SK-N-SH (cell line): ENCODE measurements at regions not wholly inside any gene's neighbourhood (a gene's known extent, or its start where the extent isn't known, plus 50 kb on each side); places are given as distances from the start of the nearest gene placed in this dataset.

Experiments used
- CTCF ChIA-PET: fragments of 300-600, 350-600 bp; formaldehyde crosslinking; extraction: SDS; loops from one replicate; lab custom pipeline; 2021; lab: Yijun Ruan, JAX
- POLR2A ChIA-PET: fragments of 350-600 bp; sonication (Branson Sonifier 250); formaldehyde crosslinking; extraction: SDS; loops from one replicate; lab custom pipeline; 2020; ENCODE audit warnings: antibody characterized with exemption, inconsistent platforms; lab: Yijun Ruan, JAX
- DNase-seq: peaks from one replicate; pipeline ENCODE4 v3.0.0; 2012
- H2AFZ ChIP-seq: fragments of 200-600 bp; sonication (generic); 2 replicates; pipeline ENCODE4 v1.8.1; 2016; ENCODE audit warnings: antibody characterized with exemption, mild to moderate bottlenecking, low read depth
- H3F3A ChIP-seq: fragments of 200-600 bp; sonication (generic); replicated peaks from 2 replicates; pipeline ENCODE3; 2016; ENCODE audit warnings: antibody characterized with exemption, mild to moderate bottlenecking; ENCODE audit not compliant: insufficient read depth
- H3K27ac ChIP-seq, 2 experiments: fragments of 200-500 bp in 1 of 2; fragments of 200-600 bp in 1 of 2; sonication (Bioruptor generic) in 1 of 2; sonication (generic), shearing (Covaris generic) in 1 of 2; 2 replicates each; pipeline versions ENCODE4 v1.5.1 to v1.6.1; 2014 to 2016; ENCODE audit warnings: low read depth in 2 of 2, inconsistent platforms in 1 of 2, low read length in 1 of 2, mild to moderate bottlenecking in 1 of 2, mixed read lengths in 1 of 2
- H3K27me3 ChIP-seq: fragments of 200-600 bp; sonication (generic), shearing (Covaris generic); 2 replicates; pipeline ENCODE4 v1.6.1; 2016; ENCODE audit warnings: mixed run types; ENCODE audit not compliant: insufficient read depth
- H3K36me3 ChIP-seq, 2 experiments: fragments of 200-500 bp in 1 of 2; fragments of 200-600 bp in 1 of 2; sonication (Bioruptor generic) in 1 of 2; sonication (generic) in 1 of 2; replicated peaks in 1 of 2; 2 replicates each; pipeline versions ENCODE3 to v1.5.1; 2014 to 2016; ENCODE audit warnings: low read length in 1 of 2, mild to moderate bottlenecking in 1 of 2; ENCODE audit not compliant: insufficient read depth in 2 of 2, control insufficient read depth in 1 of 2
- H3K4me1 ChIP-seq, 2 experiments: fragments of 200-500 bp in 1 of 2; fragments of 200-600 bp in 1 of 2; sonication (Bioruptor generic) in 1 of 2; sonication (generic), shearing (Covaris generic) in 1 of 2; 2 replicates each; pipeline versions ENCODE4 v1.5.1 to v1.6.1; 2014 to 2016; ENCODE audit warnings: low read depth in 1 of 2, low read length in 1 of 2, mixed run types in 1 of 2; ENCODE audit not compliant: insufficient read depth in 2 of 2, control insufficient read depth in 1 of 2
- H3K4me2 ChIP-seq: fragments of 200-600 bp; sonication (generic), shearing (Covaris generic); 2 replicates; pipeline ENCODE4 v1.6.1; 2017; ENCODE audit warnings: mixed run types
- H3K4me3 ChIP-seq, 2 experiments: fragments of 200-500 bp in 1 of 2; fragments of 200-600 bp in 1 of 2; sonication (Bioruptor generic) in 1 of 2; sonication (generic), shearing (Covaris generic) in 1 of 2; 2 replicates each; pipeline versions ENCODE4 v1.5.1 to v1.8.1; 2014 to 2016; ENCODE audit warnings: low read depth in 2 of 2, inconsistent platforms in 1 of 2, low read length in 1 of 2, mild to moderate bottlenecking in 1 of 2, mixed read lengths in 1 of 2, moderate library complexity in 1 of 2
- H3K79me2 ChIP-seq: fragments of 200-600 bp; sonication (generic); 2 replicates; pipeline ENCODE4 v1.8.1; 2017; ENCODE audit warnings: mild to moderate bottlenecking; ENCODE audit not compliant: insufficient read depth
- H3K9ac ChIP-seq: fragments of 200-600 bp; sonication (generic); 2 replicates; pipeline ENCODE4 v1.6.1; 2017; ENCODE audit warnings: mixed run types
- H3K9me2 ChIP-seq: fragments of 200-600 bp; sonication (generic); 2 replicates; pipeline ENCODE4 v1.6.1; 2017; ENCODE audit warnings: mixed run types
- H3K9me3 ChIP-seq: fragments of 200-600 bp; sonication (generic); 2 replicates; pipeline ENCODE4 v1.6.1; 2017; ENCODE audit warnings: mixed run types, mild to moderate bottlenecking, moderate library complexity
- H4K20me1 ChIP-seq: fragments of 200-600 bp; sonication (generic); 2 replicates; pipeline ENCODE4 v1.6.1; 2017; ENCODE audit warnings: mild to moderate bottlenecking, mixed run types; ENCODE audit not compliant: insufficient read depth
- CHD2 ChIP-seq: fragments of 150-350 bp; IDR thresholded peaks from 2 replicates; pipeline ENCODE4 v1.6.1; 2018; ENCODE audit warnings: low read length; ENCODE audit not compliant: partially characterized antibody
- GATA2 ChIP-seq: sonication (generic); formaldehyde crosslinking; IDR thresholded peaks from 2 replicates; pipeline ENCODE4 v1.5.0; 2020; ENCODE audit warnings: mild to moderate bottlenecking, missing genetic modification reagents
- NFIC ChIP-seq: IDR thresholded peaks from 2 replicates; pipeline ENCODE4 v1.4.0; 2012; ENCODE audit warnings: borderline replicate concordance
- POLR2AphosphoS5 ChIP-seq: IDR thresholded peaks from 2 replicates; pipeline ENCODE4 v1.6.1; 2012; ENCODE audit warnings: low read depth, low read length
- RAD21 ChIP-seq: IDR thresholded peaks from 2 replicates; pipeline ENCODE4 v1.6.1; 2012; ENCODE audit warnings: mild to moderate bottlenecking, low read length
- RFX5 ChIP-seq: IDR thresholded peaks from 2 replicates; pipeline ENCODE4 v1.6.1; 2012; ENCODE audit warnings: mild to moderate bottlenecking, improper control_type of control experiment, low read length
- RXRA ChIP-seq: IDR thresholded peaks from 2 replicates; pipeline ENCODE4 v1.4.0; 2012; ENCODE audit warnings: low read depth, mild to moderate bottlenecking, borderline replicate concordance
- SIN3A ChIP-seq: IDR thresholded peaks from 2 replicates; pipeline ENCODE4 v1.6.1; 2012; ENCODE audit warnings: low read depth, mild to moderate bottlenecking, low read length, moderate library complexity, borderline replicate concordance
- SMC3 ChIP-seq: IDR thresholded peaks from 2 replicates; pipeline ENCODE4 v1.6.1; 2012; ENCODE audit warnings: low read depth, low read length, improper control_type of control experiment
- TAF1 ChIP-seq: IDR thresholded peaks from 2 replicates; pipeline ENCODE4 v1.6.1; 2012; ENCODE audit warnings: low read depth, mild to moderate bottlenecking, low read length, moderate library complexity, borderline replicate concordance
- TCF12 ChIP-seq: IDR thresholded peaks from 2 replicates; pipeline ENCODE4 v1.4.0; 2012
- TEAD4 ChIP-seq: IDR thresholded peaks from 2 replicates; pipeline ENCODE4 v1.4.0; 2012; ENCODE audit warnings: mild to moderate bottlenecking, borderline replicate concordance; ENCODE audit not compliant: insufficient read depth
- YY1 ChIP-seq: IDR thresholded peaks from 2 replicates; pipeline ENCODE4 v1.4.0; 2012; ENCODE audit warnings: low read depth, mild to moderate bottlenecking
- WGBS: methylation state at CpG from one replicate; pipeline ENCODE4 v1.1.6; 2017; ENCODE audit warnings: low lambda C conversion rate; 5-methylcytosine and 5-hydroxymethylcytosine counted together
- TF ChIP-seq, protein P1 (sequence below): fragments of 150-350 bp; IDR thresholded peaks from 2 replicates; pipeline ENCODE4 v1.6.1; 2016; ENCODE audit warnings: mild to moderate bottlenecking, low read depth, low read length
- TF ChIP-seq, protein P2 (sequence below): IDR thresholded peaks from 2 replicates; pipeline ENCODE4 v1.4.0; 2012; ENCODE audit warnings: low read depth
- TF ChIP-seq, protein P3 (sequence below): IDR thresholded peaks from 2 replicates; pipeline ENCODE4 v1.4.0; 2012; ENCODE audit warnings: low read depth, borderline replicate concordance
- TF ChIP-seq, protein P4 (sequence below): IDR thresholded peaks from 2 replicates; pipeline ENCODE4 v1.6.1; 2012; ENCODE audit warnings: mild to moderate bottlenecking, low read depth, low read length, moderate library complexity
- TF ChIP-seq, protein P5 (sequence below): IDR thresholded peaks from 2 replicates; pipeline ENCODE4 v1.4.0; 2012; ENCODE audit warnings: low read depth, borderline replicate concordance
- TF ChIP-seq, protein P6 (sequence below): fragments of 150-350 bp; IDR thresholded peaks from 2 replicates; pipeline ENCODE4 v1.6.1; 2017; ENCODE audit warnings: antibody characterized with exemption, low read length, low read depth, borderline replicate concordance
- TF ChIP-seq, protein P7 (sequence below): fragments of 200-600 bp; sonication (generic); IDR thresholded peaks from 2 replicates; pipeline ENCODE4 v1.6.1; 2017; ENCODE audit warnings: antibody characterized with exemption, mild to moderate bottlenecking, moderate library complexity

DNA sequence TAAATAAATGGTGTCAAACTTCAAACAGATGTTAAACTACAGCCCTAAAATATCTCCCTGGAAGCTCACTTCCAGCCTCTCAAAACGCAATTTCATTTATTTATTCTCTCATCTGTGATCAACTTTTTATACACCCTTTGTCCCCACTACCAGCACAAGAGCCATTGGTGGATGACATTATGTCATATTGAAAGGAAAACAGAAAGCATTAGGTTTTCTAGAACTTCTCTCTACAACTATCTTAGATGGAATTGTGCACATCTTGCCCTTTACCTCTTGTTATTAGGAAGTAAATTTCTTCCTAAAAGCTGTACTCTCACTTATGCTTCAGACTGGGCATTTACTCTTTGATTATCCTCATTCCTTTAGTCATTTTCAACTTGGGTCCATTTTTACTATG, 771.2 kb upstream of the GJE1 start:
- no peaks in the 10 kb centered on the region for H4K20me1 ChIP-seq
- TF ChIP-seq, protein P1, sequence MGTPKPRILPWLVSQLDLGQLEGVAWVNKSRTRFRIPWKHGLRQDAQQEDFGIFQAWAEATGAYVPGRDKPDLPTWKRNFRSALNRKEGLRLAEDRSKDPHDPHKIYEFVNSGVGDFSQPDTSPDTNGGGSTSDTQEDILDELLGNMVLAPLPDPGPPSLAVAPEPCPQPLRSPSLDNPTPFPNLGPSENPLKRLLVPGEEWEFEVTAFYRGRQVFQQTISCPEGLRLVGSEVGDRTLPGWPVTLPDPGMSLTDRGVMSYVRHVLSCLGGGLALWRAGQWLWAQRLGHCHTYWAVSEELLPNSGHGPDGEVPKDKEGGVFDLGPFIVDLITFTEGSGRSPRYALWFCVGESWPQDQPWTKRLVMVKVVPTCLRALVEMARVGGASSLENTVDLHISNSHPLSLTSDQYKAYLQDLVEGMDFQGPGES: no peak
- TF ChIP-seq, protein P2, sequence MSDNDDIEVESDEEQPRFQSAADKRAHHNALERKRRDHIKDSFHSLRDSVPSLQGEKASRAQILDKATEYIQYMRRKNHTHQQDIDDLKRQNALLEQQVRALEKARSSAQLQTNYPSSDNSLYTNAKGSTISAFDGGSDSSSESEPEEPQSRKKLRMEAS: no peak
- no peak for TF ChIP-seq TAF1
- TF ChIP-seq, protein P3, sequence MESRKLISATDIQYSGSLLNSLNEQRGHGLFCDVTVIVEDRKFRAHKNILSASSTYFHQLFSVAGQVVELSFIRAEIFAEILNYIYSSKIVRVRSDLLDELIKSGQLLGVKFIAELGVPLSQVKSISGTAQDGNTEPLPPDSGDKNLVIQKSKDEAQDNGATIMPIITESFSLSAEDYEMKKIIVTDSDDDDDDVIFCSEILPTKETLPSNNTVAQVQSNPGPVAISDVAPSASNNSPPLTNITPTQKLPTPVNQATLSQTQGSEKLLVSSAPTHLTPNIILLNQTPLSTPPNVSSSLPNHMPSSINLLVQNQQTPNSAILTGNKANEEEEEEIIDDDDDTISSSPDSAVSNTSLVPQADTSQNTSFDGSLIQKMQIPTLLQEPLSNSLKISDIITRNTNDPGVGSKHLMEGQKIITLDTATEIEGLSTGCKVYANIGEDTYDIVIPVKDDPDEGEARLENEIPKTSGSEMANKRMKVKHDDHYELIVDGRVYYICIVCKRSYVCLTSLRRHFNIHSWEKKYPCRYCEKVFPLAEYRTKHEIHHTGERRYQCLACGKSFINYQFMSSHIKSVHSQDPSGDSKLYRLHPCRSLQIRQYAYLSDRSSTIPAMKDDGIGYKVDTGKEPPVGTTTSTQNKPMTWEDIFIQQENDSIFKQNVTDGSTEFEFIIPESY: no peak
- TF ChIP-seq, protein P4, sequence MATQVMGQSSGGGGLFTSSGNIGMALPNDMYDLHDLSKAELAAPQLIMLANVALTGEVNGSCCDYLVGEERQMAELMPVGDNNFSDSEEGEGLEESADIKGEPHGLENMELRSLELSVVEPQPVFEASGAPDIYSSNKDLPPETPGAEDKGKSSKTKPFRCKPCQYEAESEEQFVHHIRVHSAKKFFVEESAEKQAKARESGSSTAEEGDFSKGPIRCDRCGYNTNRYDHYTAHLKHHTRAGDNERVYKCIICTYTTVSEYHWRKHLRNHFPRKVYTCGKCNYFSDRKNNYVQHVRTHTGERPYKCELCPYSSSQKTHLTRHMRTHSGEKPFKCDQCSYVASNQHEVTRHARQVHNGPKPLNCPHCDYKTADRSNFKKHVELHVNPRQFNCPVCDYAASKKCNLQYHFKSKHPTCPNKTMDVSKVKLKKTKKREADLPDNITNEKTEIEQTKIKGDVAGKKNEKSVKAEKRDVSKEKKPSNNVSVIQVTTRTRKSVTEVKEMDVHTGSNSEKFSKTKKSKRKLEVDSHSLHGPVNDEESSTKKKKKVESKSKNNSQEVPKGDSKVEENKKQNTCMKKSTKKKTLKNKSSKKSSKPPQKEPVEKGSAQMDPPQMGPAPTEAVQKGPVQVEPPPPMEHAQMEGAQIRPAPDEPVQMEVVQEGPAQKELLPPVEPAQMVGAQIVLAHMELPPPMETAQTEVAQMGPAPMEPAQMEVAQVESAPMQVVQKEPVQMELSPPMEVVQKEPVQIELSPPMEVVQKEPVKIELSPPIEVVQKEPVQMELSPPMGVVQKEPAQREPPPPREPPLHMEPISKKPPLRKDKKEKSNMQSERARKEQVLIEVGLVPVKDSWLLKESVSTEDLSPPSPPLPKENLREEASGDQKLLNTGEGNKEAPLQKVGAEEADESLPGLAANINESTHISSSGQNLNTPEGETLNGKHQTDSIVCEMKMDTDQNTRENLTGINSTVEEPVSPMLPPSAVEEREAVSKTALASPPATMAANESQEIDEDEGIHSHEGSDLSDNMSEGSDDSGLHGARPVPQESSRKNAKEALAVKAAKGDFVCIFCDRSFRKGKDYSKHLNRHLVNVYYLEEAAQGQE: no peak
- no peak for TF ChIP-seq SIN3A
- no peak for TF ChIP-seq POLR2AphosphoS5
- TF ChIP-seq, protein P5, sequence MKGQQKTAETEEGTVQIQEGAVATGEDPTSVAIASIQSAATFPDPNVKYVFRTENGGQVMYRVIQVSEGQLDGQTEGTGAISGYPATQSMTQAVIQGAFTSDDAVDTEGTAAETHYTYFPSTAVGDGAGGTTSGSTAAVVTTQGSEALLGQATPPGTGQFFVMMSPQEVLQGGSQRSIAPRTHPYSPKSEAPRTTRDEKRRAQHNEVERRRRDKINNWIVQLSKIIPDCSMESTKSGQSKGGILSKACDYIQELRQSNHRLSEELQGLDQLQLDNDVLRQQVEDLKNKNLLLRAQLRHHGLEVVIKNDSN: no peak
- no peak for TF ChIP-seq YY1
- TF ChIP-seq, protein P6, sequence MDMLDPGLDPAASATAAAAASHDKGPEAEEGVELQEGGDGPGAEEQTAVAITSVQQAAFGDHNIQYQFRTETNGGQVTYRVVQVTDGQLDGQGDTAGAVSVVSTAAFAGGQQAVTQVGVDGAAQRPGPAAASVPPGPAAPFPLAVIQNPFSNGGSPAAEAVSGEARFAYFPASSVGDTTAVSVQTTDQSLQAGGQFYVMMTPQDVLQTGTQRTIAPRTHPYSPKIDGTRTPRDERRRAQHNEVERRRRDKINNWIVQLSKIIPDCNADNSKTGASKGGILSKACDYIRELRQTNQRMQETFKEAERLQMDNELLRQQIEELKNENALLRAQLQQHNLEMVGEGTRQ: no peak
- TF ChIP-seq CHD2: no peak
- no peak for TF ChIP-seq RFX5
- no peak for TF ChIP-seq TEAD4
- no peak for TF ChIP-seq RAD21
- no peak for TF ChIP-seq SMC3
- no peak for TF ChIP-seq TCF12
- TF ChIP-seq NFIC: no peak
- TF ChIP-seq GATA2 (CRISPR knock-in tag): no peak
- TF ChIP-seq RXRA: no peak
- TF ChIP-seq, protein P7, sequence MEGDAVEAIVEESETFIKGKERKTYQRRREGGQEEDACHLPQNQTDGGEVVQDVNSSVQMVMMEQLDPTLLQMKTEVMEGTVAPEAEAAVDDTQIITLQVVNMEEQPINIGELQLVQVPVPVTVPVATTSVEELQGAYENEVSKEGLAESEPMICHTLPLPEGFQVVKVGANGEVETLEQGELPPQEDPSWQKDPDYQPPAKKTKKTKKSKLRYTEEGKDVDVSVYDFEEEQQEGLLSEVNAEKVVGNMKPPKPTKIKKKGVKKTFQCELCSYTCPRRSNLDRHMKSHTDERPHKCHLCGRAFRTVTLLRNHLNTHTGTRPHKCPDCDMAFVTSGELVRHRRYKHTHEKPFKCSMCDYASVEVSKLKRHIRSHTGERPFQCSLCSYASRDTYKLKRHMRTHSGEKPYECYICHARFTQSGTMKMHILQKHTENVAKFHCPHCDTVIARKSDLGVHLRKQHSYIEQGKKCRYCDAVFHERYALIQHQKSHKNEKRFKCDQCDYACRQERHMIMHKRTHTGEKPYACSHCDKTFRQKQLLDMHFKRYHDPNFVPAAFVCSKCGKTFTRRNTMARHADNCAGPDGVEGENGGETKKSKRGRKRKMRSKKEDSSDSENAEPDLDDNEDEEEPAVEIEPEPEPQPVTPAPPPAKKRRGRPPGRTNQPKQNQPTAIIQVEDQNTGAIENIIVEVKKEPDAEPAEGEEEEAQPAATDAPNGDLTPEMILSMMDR: no peak
- H3K4me1 ChIP-seq: no peaks in the 10 kb centered on the region
- H3K36me3 ChIP-seq: no peaks in the 10 kb centered on the region
- H3K79me2 ChIP-seq: no peaks in the 10 kb centered on the region
- H3K4me3 ChIP-seq: no peak overlapping the region
- POLR2A ChIA-PET: no interaction called here
- no peaks in the 10 kb centered on the region for H3F3A ChIP-seq
- no peak overlapping the region for H3K4me2 ChIP-seq
- H2AFZ ChIP-seq: no peak overlapping the region
- CTCF ChIA-PET: no interaction called here
- 0 out of 4 replicates have a peak overlapping the region, but pooled peaks of 1 of the 2 experiments have one; percentile 11 for H3K27ac ChIP-seq
- H3K9me3 ChIP-seq: no peaks in the 10 kb centered on the region
- no peaks in the 10 kb centered on the region for H3K27me3 ChIP-seq
- H3K9ac ChIP-seq: no peak overlapping the region
- no peaks in the 10 kb centered on the region for H3K9me2 ChIP-seq
- WGBS: 6% methylated on average over 1 of the region's 1 CpG
- DNase-seq: no peak
